PC-3 (cell line): ENCODE measurements at regions not wholly inside any gene's neighbourhood (a gene's known extent, or its start where the extent isn't known, plus 50 kb on each side); places are given as distances from the start of the nearest gene placed in this dataset.
A peak's percentile ranks its signal among the peaks of the same experiment; 100 is the strongest.

ENCODE experiments used
- ATAC-seq: fragments of 200-7000 bp; cut with Tn5 transposase; 2 replicates; pipeline ENCODE4 v1.9.1; 2020; ENCODE audit warnings: mild to moderate bottlenecking, moderate library complexity
- BruUV-seq: library from RNA; stranded (reverse); fragments of 400-500 nt; replicated peaks from 2 replicates; lab custom pipeline; 2021; lab: Mats Ljungman, UMichigan
- CTCF ChIA-PET: fragments of 300-600 bp; sonication (Branson Sonifier 250); formaldehyde crosslinking; loops from one replicate; lab custom pipeline; 2022; ENCODE audit warnings: antibody characterized with exemption; lab: Charles Lee
- POLR2A ChIA-PET: fragments of 300-600 bp; sonication (Branson Sonifier 250); formaldehyde crosslinking; loops from one replicate; lab custom pipeline; 2022; ENCODE audit warnings: antibody characterized with exemption; ENCODE audit not compliant: unreplicated experiment; lab: Charles Lee
- DNase-seq: peaks from one replicate; pipeline ENCODE4 v3.0.0-alpha.2; 2015
- H2AFZ ChIP-seq: fragments of 300-600 bp; sonication (generic); 2 replicates; pipeline ENCODE4 v1.6.0; 2016; ENCODE audit warnings: antibody characterized with exemption, low read length
- H3F3A ChIP-seq: fragments of 300-600 bp; sonication (generic); one replicate; pipeline ENCODE4 v1.6.0; 2017; ENCODE audit warnings: antibody characterized with exemption, low read length, control low read depth, mild to moderate bottlenecking; ENCODE audit not compliant: unreplicated experiment
- H3K27ac ChIP-seq: fragments of 300-600 bp; sonication (generic); 2 replicates; pipeline ENCODE4 v1.5.1; 2016; ENCODE audit warnings: mild to moderate bottlenecking, low read length
- H3K27me3 ChIP-seq: fragments of 300-600 bp; sonication (generic); 2 replicates; pipeline ENCODE4 v1.6.1; 2016; ENCODE audit warnings: low read length, mixed read lengths
- H3K36me3 ChIP-seq: fragments of 300-600 bp; sonication (generic); 2 replicates; pipeline ENCODE4 v1.6.1; 2016; ENCODE audit warnings: low read depth, mixed run types, low read length, mixed read lengths
- H3K4me1 ChIP-seq: fragments of 300-600 bp; sonication (generic); 2 replicates; pipeline ENCODE4 v1.5.1; 2016; ENCODE audit warnings: low read length; ENCODE audit not compliant: insufficient read depth
- H3K4me2 ChIP-seq: fragments of 300-600 bp; sonication (generic); 2 replicates; pipeline ENCODE4 v1.6.0; 2016; ENCODE audit warnings: low read length
- H3K4me3 ChIP-seq: fragments of 300-600 bp; sonication (generic); 2 replicates; pipeline ENCODE4 v1.5.1; 2016; ENCODE audit warnings: mild to moderate bottlenecking, low read length, mixed read lengths
- H3K79me2 ChIP-seq: fragments of 300-600 bp; sonication (generic); 2 replicates; pipeline ENCODE4 v1.6.1; 2017; ENCODE audit warnings: low read length, mixed read lengths
- H3K9ac ChIP-seq: fragments of 300-600 bp; sonication (generic); 2 replicates; pipeline ENCODE4 v1.6.0; 2016; ENCODE audit warnings: mild to moderate bottlenecking, low read length
- H3K9me2 ChIP-seq: fragments of 300-600 bp; sonication (generic); replicated peaks from 2 replicates; pipeline ENCODE4 v1.6.1; 2016; ENCODE audit warnings: mixed run types, low read length, mixed read lengths
- H3K9me3 ChIP-seq: fragments of 300-600 bp; sonication (generic); 2 replicates; pipeline ENCODE4 v1.6.1; 2016; ENCODE audit warnings: low read length, mixed read lengths
- H4K20me1 ChIP-seq: fragments of 300-600 bp; sonication (generic); 2 replicates; pipeline ENCODE4 v1.6.1; 2016; ENCODE audit warnings: low read length, mixed read lengths
- CTCF ChIP-seq: fragments of 300-600 bp; sonication (generic); conservative IDR thresholded peaks from 2 replicates; pipeline ENCODE4 v1.5.1; 2017; ENCODE audit warnings: antibody characterized with exemption, low read depth, mild to moderate bottlenecking, low read length
- EZH2 ChIP-seq: fragments of 300-600 bp; sonication (generic); IDR thresholded peaks from one replicate; pipeline ENCODE4 v1.6.1; 2017; ENCODE audit warnings: antibody characterized with exemption, mild to moderate bottlenecking, low read length; ENCODE audit not compliant: unreplicated experiment
- EZH2phosphoT487 ChIP-seq: fragments of 300-600 bp; sonication (generic); IDR thresholded peaks from 2 replicates; pipeline ENCODE4 v1.6.1; 2018; ENCODE audit warnings: mild to moderate bottlenecking, antibody characterized with exemption, low read length, borderline replicate concordance
- intact Hi-C: fragments of 100-400 bp; cut with micrococcal nuclease; formaldehyde crosslinking; loops from 2 replicates; pipeline ENCODE4 v1.9.0; 2023

GRCh38 chrX:23610495-23610894 lies 56.8 kb upstream of the PRDX4 start:
- ATAC-seq, result no peak
- Histone ChIP-seq H3K4me2 (no peak overlapping the region), H3K9me3 (no peaks in the 10 kb centered on the region), H3K9ac (no peak overlapping the region), H3K36me3 (no peaks in the 10 kb centered on the region), H2AFZ (no peak overlapping the region), H3K27me3 (peaks cover 20% of the 10 kb centered on the region; the same call in 1 of the 2 replicates), H3K27ac (no peak overlapping the region), H3F3A (no peaks in the 10 kb centered on the region), H3K4me3 (no peak overlapping the region), H3K9me2 (no peaks in the 10 kb centered on the region), H4K20me1 (no peaks in the 10 kb centered on the region), H3K79me2 (no peaks in the 10 kb centered on the region), H3K4me1 (no peaks in the 10 kb centered on the region)
- peak; percentile 2 for DNase-seq
- no peak for TF ChIP-seq EZH2
- TF ChIP-seq EZH2phosphoT487, result no peak
- no peak for TF ChIP-seq CTCF
- ChIA-PET POLR2A (interaction anchor here (0.5 kb wide), 1 partner anchor 157 kb away, joined by 4 read pairs; no protein-coding TSS in a partner anchor), CTCF (no interaction called here)
- intact Hi-C loops, result no loop called here
- BruUV-seq, result no TSS peak

DNA sequence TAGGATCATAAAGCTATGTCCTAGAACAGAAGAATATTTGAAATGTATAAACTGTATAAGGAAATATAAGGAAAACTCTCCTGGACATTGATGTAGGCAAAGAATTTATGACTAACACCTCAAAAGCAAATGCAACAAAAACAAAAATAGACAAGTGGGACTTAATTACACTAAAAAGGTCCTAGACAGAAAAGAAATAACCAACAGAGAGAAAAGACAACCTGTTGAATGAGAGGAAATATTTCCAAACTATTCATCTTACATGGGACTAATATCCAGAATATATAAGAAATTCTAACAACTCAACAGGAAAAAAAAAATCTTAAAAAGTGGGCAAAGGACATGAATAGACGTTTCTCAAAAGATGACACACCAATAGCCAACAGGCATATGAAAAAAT lies 54.4 kb upstream of the PRDX4 start:
- intact Hi-C loops, result no loop called here
- CTCF ChIA-PET, result no interaction called here
- Histone ChIP-seq H3K27ac (no peak overlapping the region), H3K36me3 (no peaks in the 10 kb centered on the region), H3K4me1 (no peaks in the 10 kb centered on the region), H3K27me3 (peaks cover 3% of the 10 kb centered on the region; the same call in 1 of the 2 replicates), H3K9me2 (no peaks in the 10 kb centered on the region), H3K4me2 (no peak overlapping the region), H3K79me2 (no peaks in the 10 kb centered on the region), H4K20me1 (no peaks in the 10 kb centered on the region), H2AFZ (no peak overlapping the region), H3F3A (no peaks in the 10 kb centered on the region), H3K9ac (no peak overlapping the region), H3K9me3 (no peaks in the 10 kb centered on the region), H3K4me3 (no peak overlapping the region)
- TF ChIP-seq CTCF (no peak), EZH2phosphoT487 (no peak), EZH2 (no peak)
- ATAC-seq, result no peak
- DNase-seq, result no peak
- POLR2A ChIA-PET, result no interaction called here
- BruUV-seq, result no TSS peak

GRCh38 chrX:23616361-23616760 lies 50.9 kb upstream of the PRDX4 start:
- H3K9me3 ChIP-seq, result no peaks in the 10 kb centered on the region
- no peaks in the 10 kb centered on the region for H3K4me1 ChIP-seq
- ChIA-PET POLR2A (no interaction called here), CTCF (interaction anchor here (0.6 kb wide), 1 partner anchor 1492 kb away, joined by 7 read pairs; no protein-coding TSS in a partner anchor)
- H3F3A ChIP-seq, result no peaks in the 10 kb centered on the region
- ATAC-seq (no peak), DNase-seq (peak; percentile 48)
- H3K9me2 ChIP-seq, result no peaks in the 10 kb centered on the region
- no peaks in the 10 kb centered on the region for H3K79me2 ChIP-seq
- H4K20me1 ChIP-seq, result no peaks in the 10 kb centered on the region
- intact Hi-C loops, result loop anchor here (2.0 kb wide), 1 partner anchor 1632 kb away; no protein-coding TSS in a partner anchor
- no peak overlapping the region for H2AFZ ChIP-seq
- no peaks in the 10 kb centered on the region for H3K36me3 ChIP-seq
- BruUV-seq, result no TSS peak
- H3K27me3 ChIP-seq, result no peaks in the 10 kb centered on the region; the same call in 1 of the 2 replicates
- no peak overlapping the region for H3K9ac ChIP-seq
- H3K4me2 ChIP-seq, result no peak overlapping the region
- no peak overlapping the region for H3K27ac ChIP-seq
- TF ChIP-seq CTCF (peak; percentile 57; the same call in 1 of the 2 replicates), EZH2 (no peak), EZH2phosphoT487 (no peak)
- no peak overlapping the region for H3K4me3 ChIP-seq
